ENCODE measurements at regions not wholly inside any gene's neighbourhood (a gene's known extent, or its start where the extent isn't known, plus 50 kb on each side); places are given as distances from the start of the nearest gene placed in this dataset.

DNA sequence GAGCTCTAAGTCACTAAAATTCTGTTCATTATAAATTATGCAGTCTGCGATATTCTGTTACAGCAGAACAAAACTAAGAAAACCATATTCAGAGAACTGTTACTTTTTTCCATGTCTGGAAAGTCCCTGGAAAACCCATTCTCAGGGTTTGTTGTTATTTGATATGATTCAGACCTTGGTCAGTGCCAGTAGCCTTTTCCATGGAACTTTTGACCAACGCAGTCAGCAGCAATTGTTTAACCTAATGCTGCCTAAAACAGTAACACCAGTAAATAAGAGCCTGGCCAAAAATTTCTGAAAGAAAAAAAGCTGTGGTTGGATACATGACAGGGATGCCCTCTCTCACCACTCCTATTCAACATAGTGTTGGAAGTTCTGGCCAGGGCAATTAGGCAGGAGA, 402.7 kb downstream of the TBC1D4 start (continued):
- TF ChIP-seq GTF2F1 (IDR thresholded peaks at IDR 0.05; ENCODE audit: borderline replicate concordance, low read depth, low read length), result no peak
- TF ChIP-seq RNF2 (IDR thresholded peaks at IDR 0.05; ENCODE audit: borderline replicate concordance, low read depth, low read length, missing control alignments, poor library complexity, severe bottlenecking), result no peak
- no peak for TF ChIP-seq CBX8 (IDR thresholded peaks at IDR 0.05; ENCODE audit: borderline replicate concordance, low read depth, low read length)
- no peak for TF ChIP-seq RAD21 (IDR thresholded peaks at IDR 0.05 in 1 of 2, conservative IDR thresholded peaks at IDR 0.05 in 1 of 2; ENCODE audit: low read depth in 2 of 2, low read length in 2 of 2)
- TF ChIP-seq BRCA1 (IDR thresholded peaks at IDR 0.05; ENCODE audit: low read depth, low read length), result no peak
- TF ChIP-seq, protein P1, sequence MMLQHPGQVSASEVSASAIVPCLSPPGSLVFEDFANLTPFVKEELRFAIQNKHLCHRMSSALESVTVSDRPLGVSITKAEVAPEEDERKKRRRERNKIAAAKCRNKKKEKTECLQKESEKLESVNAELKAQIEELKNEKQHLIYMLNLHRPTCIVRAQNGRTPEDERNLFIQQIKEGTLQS (IDR thresholded peaks at IDR 0.05; ENCODE audit: insufficient read depth, low read depth, low read length), result no peak
- no peak for TF ChIP-seq TAF7 (optimal IDR thresholded peaks at IDR 0.05; ENCODE audit: borderline replicate concordance, low read depth, low read length)
- TF ChIP-seq CREB1 (IDR thresholded peaks at IDR 0.05), result no peak
